ENCODE measurements at regions not wholly inside any gene's neighbourhood (a gene's known extent, or its start where the extent isn't known, plus 50 kb on each side); places are given as distances from the start of the nearest gene placed in this dataset.

- H3K9ac ChIP-seq (ENCODE audit: low read depth, low read length) = no peak overlapping the region
- no peaks in the 10 kb centered on the region for H3K9me3 ChIP-seq (ENCODE audit: control insufficient read depth, insufficient read depth, low read length)
- in situ Hi-C loops (cut with MboI; ENCODE audit: low sequenced_read_pairs) = no loop called here
- H3K56ac ChIP-seq (ENCODE audit: extremely low read depth, insufficient read depth, low read length) = no peak overlapping the region
- H3K36me3 ChIP-seq (ENCODE audit: control insufficient read depth, insufficient read depth, low read length) = no peaks in the 10 kb centered on the region
- peak; percentile 25 for ATAC-seq (ENCODE audit: low read depth)
- peak overlapping the region; percentile 92; the same call in 1 of the 2 replicates for H2BK20ac ChIP-seq (ENCODE audit: low read depth, low read length)
- no TSS peak for BruUV-seq (replicated peaks)
- 0 out of 2 replicates have a peak overlapping the region, but pooled peaks have one; percentile 2 for H2AK5ac ChIP-seq (ENCODE audit: low read depth, low read length)
- no peaks in the 10 kb centered on the region for H4K20me1 ChIP-seq (ENCODE audit: insufficient read depth, low read length)
- no peak overlapping the region for H2AK9ac ChIP-seq (replicated peaks; ENCODE audit: low read depth, low read length, poor library complexity)
- DNase-seq = peak; percentile 60
- no peak overlapping the region for H2AFZ ChIP-seq (replicated peaks; ENCODE audit: low read length, poor library complexity)
- H2BK15ac ChIP-seq (ENCODE audit: low read depth, low read length) = peak overlapping the region; percentile 28; the same call in 1 of the 3 replicates
- H3K9me1 ChIP-seq (ENCODE audit: insufficient read depth, low read length) = peaks cover 6% of the 10 kb centered on the region
- no peaks in the 10 kb centered on the region for H3K79me1 ChIP-seq (ENCODE audit: low read depth in 1 of 2, low read length in 2 of 2)
- H3K27me3 ChIP-seq (ENCODE audit: control insufficient read depth, insufficient read depth, low read length) = no peaks in the 10 kb centered on the region
- H3K4me1 ChIP-seq (ENCODE audit: control insufficient read depth, insufficient read depth, low read length) = peaks cover 8% of the 10 kb centered on the region
- peak overlapping the region; percentile 24 to 40; a peak in 2 of 4 replicates for H4K8ac ChIP-seq (ENCODE audit: low read depth in 2 of 2, low read length in 2 of 2)
- H2BK5ac ChIP-seq (ENCODE audit: low read depth, low read length, poor library complexity, severe bottlenecking) = peak overlapping the region; percentile 70
- dilution Hi-C loops (cut with HindIII; ENCODE audit: low sequenced_read_pairs, unreplicated experiment) = no loop called here
- H2BK120ac ChIP-seq (ENCODE audit: low read depth, low read length) = peak overlapping the region; percentile 45
- H4K5ac ChIP-seq (ENCODE audit: low read depth, low read length) = peak overlapping the region; percentile 88
- TF ChIP-seq NFE2L2 (IDR thresholded peaks at IDR 0.05; ENCODE audit: low read depth, low read length) (no peak), RAD21 (IDR thresholded peaks at IDR 0.05; ENCODE audit: low read length) (no peak), POLR2A (IDR thresholded peaks at IDR 0.05; ENCODE audit: low read depth, low read length) (no peak)
- peak overlapping the region; percentile 96; the same call in 1 of the 2 replicates for H3K18ac ChIP-seq (ENCODE audit: low read depth, low read length)
- H3K14ac ChIP-seq (replicated peaks; ENCODE audit: low read depth, low read length) = peak overlapping the region; percentile 83
- peak overlapping the region; percentile 39; the same call in 1 of the 2 replicates for H4K91ac ChIP-seq (ENCODE audit: insufficient read depth, low read depth, low read length)
- H3K27ac ChIP-seq (ENCODE audit: insufficient read depth, low read length) = 0 out of 2 replicates have a peak overlapping the region, but pooled peaks have one; percentile 17
- ChIA-PET CTCF (no interaction called here), POLR2A (ENCODE audit: unreplicated experiment) (no interaction called here)
- intact Hi-C loops (cut with micrococcal nuclease) = no loop called here
- no peak overlapping the region; the same call in 1 of the 2 replicates for H3K4me2 ChIP-seq (ENCODE audit: low read depth, low read length)
- H3K4ac ChIP-seq (ENCODE audit: low read depth, low read length) = peak overlapping the region; percentile 62; the same call in 1 of the 2 replicates
- H3K23ac ChIP-seq (ENCODE audit: low read depth, low read length) = no peak overlapping the region
- no peak overlapping the region for H3K4me3 ChIP-seq (ENCODE audit: insufficient read depth, low read depth, low read length)
These were observed 142.0 kb downstream of the FAM114A2 start for GRCh38 chr5:153896701-153897100.

Data from IMR-90 (cell line).